ENCODE measurements at regions not wholly inside any gene's neighbourhood (a gene's known extent, or its start where the extent isn't known, plus 50 kb on each side); places are given as distances from the start of the nearest gene placed in this dataset.

- TF ChIP-seq CTCF (IDR thresholded peaks at IDR 0.05; ENCODE audit: borderline replicate concordance, extremely low read depth, low read length, poor library complexity, severe bottlenecking) (no peak), EZH2 (IDR thresholded peaks at IDR 0.05; ENCODE audit: borderline replicate concordance, low read depth, low read length, severe bottlenecking) (no peak)
Observed at GRCh38 chr3:181327349-181327748, 337.8 kb upstream of the DNAJC19 start.
